IMR-90 (cell line): ENCODE measurements at regions not wholly inside any gene's neighbourhood (a gene's known extent, or its start where the extent isn't known, plus 50 kb on each side); places are given as distances from the start of the nearest gene placed in this dataset.

Experiments
- ATAC-seq: fragments of 200-7000 bp; cut with Tn5 transposase; 2 replicates; pipeline ENCODE4 v1.9.1; 2020; ENCODE audit warnings: low read depth, mild to moderate bottlenecking, moderate library complexity
- BruUV-seq: library from RNA; stranded (reverse); fragments of 400-500 nt; replicated peaks from 2 replicates; lab custom pipeline; 2021; lab: Mats Ljungman, UMichigan
- CTCF ChIA-PET: fragments of 300-600 bp; formaldehyde crosslinking; extraction: SDS; loops from one replicate; lab custom pipeline; 2021; ENCODE audit warnings: antibody characterized with exemption; lab: Yijun Ruan, JAX
- POLR2A ChIA-PET: fragments of 300-600 bp; sonication (Branson Sonifier 250); formaldehyde crosslinking; loops from one replicate; lab custom pipeline; 2022; ENCODE audit warnings: antibody characterized with exemption; ENCODE audit not compliant: unreplicated experiment; lab: Charles Lee
- DNase-seq: peaks from one replicate; pipeline ENCODE4 v3.0.0; 2013
- H2AFZ ChIP-seq: replicated peaks from 2 replicates; pipeline ENCODE3; 2013; ENCODE audit warnings: low read length, mild to moderate bottlenecking; ENCODE audit not compliant: poor library complexity
- H2AK5ac ChIP-seq: 2 replicates; pipeline ENCODE4 v1.6.1; 2013; ENCODE audit warnings: low read depth, low read length, inconsistent platforms
- H2AK9ac ChIP-seq: replicated peaks from 2 replicates; pipeline ENCODE3; 2013; ENCODE audit warnings: mild to moderate bottlenecking, low read depth, low read length, moderate library complexity; ENCODE audit not compliant: poor library complexity
- H2BK120ac ChIP-seq: 2 replicates; pipeline ENCODE4 v1.6.1; 2013; ENCODE audit warnings: low read depth, low read length, inconsistent platforms
- H2BK15ac ChIP-seq: 3 replicates; pipeline ENCODE4 v1.6.1; 2013; ENCODE audit warnings: low read depth, low read length, inconsistent platforms
- H2BK20ac ChIP-seq: 2 replicates; pipeline ENCODE4 v1.6.1; 2013; ENCODE audit warnings: low read depth, mild to moderate bottlenecking, inconsistent platforms, low read length, moderate library complexity
- H2BK5ac ChIP-seq: 2 replicates; pipeline ENCODE4 v1.6.1; 2013; ENCODE audit warnings: mild to moderate bottlenecking, low read depth, low read length, inconsistent platforms; ENCODE audit not compliant: poor library complexity, severe bottlenecking
- H3K14ac ChIP-seq: replicated peaks from 2 replicates; pipeline ENCODE4 v1.6.1; 2013; ENCODE audit warnings: low read depth, low read length, inconsistent platforms
- H3K18ac ChIP-seq: 2 replicates; pipeline ENCODE4 v1.6.1; 2013; ENCODE audit warnings: low read depth, low read length, control low read depth
- H3K23ac ChIP-seq: 2 replicates; pipeline ENCODE4 v1.6.1; 2013; ENCODE audit warnings: low read depth, low read length, inconsistent platforms
- H3K27ac ChIP-seq: 2 replicates; pipeline ENCODE4 v1.5.1; 2013; ENCODE audit warnings: mild to moderate bottlenecking, control low read depth, low read length; ENCODE audit not compliant: insufficient read depth
- H3K27me3 ChIP-seq: 2 replicates; pipeline ENCODE4 v1.6.1; 2013; ENCODE audit warnings: low read length; ENCODE audit not compliant: control insufficient read depth, insufficient read depth
- H3K36me3 ChIP-seq: 2 replicates; pipeline ENCODE4 v1.6.1; 2013; ENCODE audit warnings: low read length, mixed read lengths; ENCODE audit not compliant: control insufficient read depth, insufficient read depth
- H3K4ac ChIP-seq: 2 replicates; pipeline ENCODE4 v1.6.1; 2013; ENCODE audit warnings: low read depth, low read length, inconsistent platforms
- H3K4me1 ChIP-seq: 2 replicates; pipeline ENCODE4 v1.6.1; 2013; ENCODE audit warnings: low read length, mixed read lengths; ENCODE audit not compliant: control insufficient read depth, insufficient read depth
- H3K4me2 ChIP-seq: 2 replicates; pipeline ENCODE4 v1.6.1; 2013; ENCODE audit warnings: low read depth, mild to moderate bottlenecking, control low read depth, low read length, moderate library complexity
- H3K4me3 ChIP-seq: 2 replicates; pipeline ENCODE4 v1.5.1; 2013; ENCODE audit warnings: low read depth, mild to moderate bottlenecking, control low read depth, low read length, moderate library complexity; ENCODE audit not compliant: insufficient read depth
- H3K56ac ChIP-seq: 2 replicates; pipeline ENCODE4 v1.6.1; 2013; ENCODE audit warnings: low read length, inconsistent platforms; ENCODE audit not compliant: insufficient read depth; ENCODE audit errors: extremely low read depth
- H3K79me1 ChIP-seq, 2 experiments: 2 replicates each; pipeline ENCODE4 v1.6.1; 2013; ENCODE audit warnings: low read length in 2 of 2, inconsistent platforms in 1 of 2, low read depth in 1 of 2
- H3K9ac ChIP-seq: 2 replicates; pipeline ENCODE4 v1.6.1; 2013; ENCODE audit warnings: low read depth, low read length, control low read depth
- H3K9me1 ChIP-seq: 2 replicates; pipeline ENCODE4 v1.6.1; 2013; ENCODE audit warnings: low read length, inconsistent platforms; ENCODE audit not compliant: insufficient read depth
- H3K9me3 ChIP-seq: 2 replicates; pipeline ENCODE4 v1.6.1; 2013; ENCODE audit warnings: low read length; ENCODE audit not compliant: control insufficient read depth, insufficient read depth
- H4K20me1 ChIP-seq: 2 replicates; pipeline ENCODE4 v1.6.1; 2013; ENCODE audit warnings: low read length, inconsistent platforms; ENCODE audit not compliant: insufficient read depth
- H4K5ac ChIP-seq: 2 replicates; pipeline ENCODE4 v1.6.1; 2013; ENCODE audit warnings: mild to moderate bottlenecking, low read depth, low read length, control low read depth
- H4K8ac ChIP-seq, 2 experiments: 2 replicates each; pipeline ENCODE4 v1.6.1; 2013; ENCODE audit warnings: low read depth in 2 of 2, low read length in 2 of 2, control low read depth in 1 of 2, inconsistent platforms in 1 of 2
- H4K91ac ChIP-seq: 2 replicates; pipeline ENCODE4 v1.6.1; 2013; ENCODE audit warnings: low read depth, low read length, inconsistent platforms; ENCODE audit not compliant: insufficient read depth
- BHLHE40 ChIP-seq: fragments of 150-350 bp; IDR thresholded peaks from 2 replicates; pipeline ENCODE4 v1.6.1; 2016; ENCODE audit warnings: mild to moderate bottlenecking, low read depth, low read length
- CEBPB ChIP-seq: IDR thresholded peaks from 2 replicates; pipeline ENCODE4 v1.6.1; 2012; ENCODE audit warnings: low read depth, low read length, improper control_type of control experiment
- CHD1 ChIP-seq: IDR thresholded peaks from 2 replicates; pipeline ENCODE4 v1.6.1; 2012; ENCODE audit warnings: low read depth, low read length, improper control_type of control experiment
- CTCF ChIP-seq: conservative IDR thresholded peaks from 2 replicates; pipeline ENCODE4 v1.5.1; 2012; ENCODE audit warnings: mild to moderate bottlenecking, low read depth, low read length, improper control_type of control experiment
- ELK1 ChIP-seq: fragments of 150-350 bp; IDR thresholded peaks from 2 replicates; pipeline ENCODE4 v1.6.1; 2016; ENCODE audit warnings: low read depth, mild to moderate bottlenecking, low read length, moderate library complexity, borderline replicate concordance
- MAZ ChIP-seq: IDR thresholded peaks from 2 replicates; pipeline ENCODE4 v1.6.1; 2012; ENCODE audit warnings: low read depth, mild to moderate bottlenecking, low read length, improper control_type of control experiment, moderate library complexity, borderline replicate concordance
- MXI1 ChIP-seq: IDR thresholded peaks from 2 replicates; pipeline ENCODE4 v1.6.1; 2012; ENCODE audit warnings: low read depth, mild to moderate bottlenecking, low read length, moderate library complexity, borderline replicate concordance
- POLR2A ChIP-seq: IDR thresholded peaks from 2 replicates; pipeline ENCODE4 v1.6.1; 2012; ENCODE audit warnings: mild to moderate bottlenecking, low read depth, low read length
- RAD21 ChIP-seq: IDR thresholded peaks from 2 replicates; pipeline ENCODE4 v1.6.1; 2012; ENCODE audit warnings: low read length, improper control_type of control experiment
- RCOR1 ChIP-seq: IDR thresholded peaks from 2 replicates; pipeline ENCODE4 v1.6.1; 2012; ENCODE audit warnings: mild to moderate bottlenecking, low read length, improper control_type of control experiment; ENCODE audit not compliant: insufficient replicate concordance
- SMC3 ChIP-seq: fragments of 150-350 bp; IDR thresholded peaks from 2 replicates; pipeline ENCODE4 v1.6.1; 2016; ENCODE audit warnings: low read depth, mild to moderate bottlenecking, antibody characterized with exemption, low read length, moderate library complexity
- USF2 ChIP-seq: fragments of 150-350 bp; IDR thresholded peaks from 2 replicates; pipeline ENCODE4 v1.6.1; 2017; ENCODE audit warnings: mild to moderate bottlenecking, antibody characterized with exemption, low read length, low read depth
- WGBS, 2 experiments: methylation state at CpG; one replicate each; pipeline versions ENCODE4 v1.1.5 to v1.1.7; 2013; ENCODE audit warnings: missing lambda C conversion rate in 2 of 2; ENCODE audit not compliant: insufficient read length in 1 of 2; ENCODE audit errors: extremely low coverage in 2 of 2; 5-methylcytosine and 5-hydroxymethylcytosine counted together
- dilution Hi-C: fragments of 300-500 bp; cut with HindIII; formaldehyde crosslinking; loops from one replicate; pipeline ENCODE4 v1.14.3; 2018; ENCODE audit warnings: low sequenced_read_pairs; ENCODE audit not compliant: unreplicated experiment
- in situ Hi-C: fragments of 300-500 bp; cut with MboI; formaldehyde crosslinking; loops from 3 replicates; pipeline ENCODE4 v1.14.3; 2019; ENCODE audit warnings: low sequenced_read_pairs, inconsistent platforms, mixed read lengths
- intact Hi-C: fragments of 100-400 bp; cut with micrococcal nuclease; formaldehyde crosslinking; loops from 2 replicates; pipeline ENCODE4 v1.10.0; 2022

- no peak overlapping the region for H2AK9ac ChIP-seq
- H2BK120ac ChIP-seq = no peak overlapping the region
- POLR2A ChIA-PET = no interaction called here
- intact Hi-C loops (no loop called here), in situ Hi-C loops (no loop called here), dilution Hi-C loops (no loop called here)
- BruUV-seq = no TSS peak
- H3K9ac ChIP-seq = no peak overlapping the region
- H4K20me1 ChIP-seq = no peaks in the 10 kb centered on the region
- no peak overlapping the region for H3K56ac ChIP-seq
- H4K91ac ChIP-seq = no peak overlapping the region
- no peak overlapping the region for H3K4ac ChIP-seq
- H3K18ac ChIP-seq = no peak overlapping the region
- no peaks in the 10 kb centered on the region for H3K9me1 ChIP-seq
- no peak overlapping the region for H3K4me2 ChIP-seq
- H3K27me3 ChIP-seq = no peaks in the 10 kb centered on the region
- no peaks in the 10 kb centered on the region for H3K36me3 ChIP-seq
- no peak overlapping the region for H2AK5ac ChIP-seq
- no peak overlapping the region for H2BK15ac ChIP-seq
- no CpG with 5 or more reads among the region's 5 CpGs for WGBS, 2 experiments
- TF ChIP-seq MXI1 (no peak), POLR2A (no peak), CHD1 (no peak), ELK1 (no peak), CEBPB (no peak), USF2 (no peak), BHLHE40 (no peak), MAZ (no peak), RCOR1 (no peak), CTCF (no peak), RAD21 (no peak), SMC3 (no peak)
- no peak overlapping the region for H2BK5ac ChIP-seq
- no peaks in the 10 kb centered on the region for H3K4me1 ChIP-seq
- H3K23ac ChIP-seq = no peak overlapping the region
- H3K79me1 ChIP-seq = no peaks in the 10 kb centered on the region
- H3K14ac ChIP-seq = no peak overlapping the region
- H3K4me3 ChIP-seq = no peak overlapping the region
- CTCF ChIA-PET = no interaction called here
- no peak overlapping the region for H4K8ac ChIP-seq
- H2AFZ ChIP-seq = no peak overlapping the region
- ATAC-seq (no peak), DNase-seq (no peak)
- H3K27ac ChIP-seq = no peak overlapping the region
- H3K9me3 ChIP-seq = peaks cover 2% of the 10 kb centered on the region; the same call in 1 of the 2 replicates
- H4K5ac ChIP-seq = no peak overlapping the region
- H2BK20ac ChIP-seq = no peak overlapping the region
These were observed 475.7 kb upstream of the CYLC2 start for GRCh38 chr9:102519423-102519822.
